WTC11 (cell line): ENCODE measurements at regions not wholly inside any gene's neighbourhood (a gene's known extent, or its start where the extent isn't known, plus 50 kb on each side); places are given as distances from the start of the nearest gene placed in this dataset.

Experiments used
- CTCF ChIP-seq: fragments of 200-600 bp; IDR thresholded peaks from 2 replicates; pipeline ENCODE4 v1.8.0; 2022; ENCODE audit warnings: antibody characterized with exemption
- E2F5 ChIP-seq: sonication (generic); formaldehyde crosslinking; IDR thresholded peaks from 2 replicates; pipeline ENCODE4 v1.8.1; 2022; ENCODE audit warnings: mild to moderate bottlenecking, moderate library complexity, missing genetic modification reagents
- GABPB1 ChIP-seq: sonication (generic); formaldehyde crosslinking; IDR thresholded peaks from 2 replicates; pipeline ENCODE4 v1.8.1; 2023; ENCODE audit warnings: mild to moderate bottlenecking, missing genetic modification reagents
- NFATC4 ChIP-seq: fragments of 250-450 bp; sonication (Bioruptor Pico); IDR thresholded peaks from 2 replicates; pipeline ENCODE4 v1.9.0; 2021; ENCODE audit warnings: mild to moderate bottlenecking
- TEAD4 ChIP-seq: sonication (generic); formaldehyde crosslinking; IDR thresholded peaks from 2 replicates; pipeline ENCODE4 v1.8.0; 2022; ENCODE audit warnings: mild to moderate bottlenecking, missing genetic modification reagents
- TF ChIP-seq, protein P1 (sequence below): sonication (generic); formaldehyde crosslinking; IDR thresholded peaks from 2 replicates; pipeline ENCODE4 v1.8.1; 2022; ENCODE audit warnings: low read depth, missing genetic modification reagents, borderline replicate concordance
- TF ChIP-seq, protein P2 (sequence below): sonication (generic); formaldehyde crosslinking; IDR thresholded peaks from 2 replicates; pipeline ENCODE4 v1.8.1; 2023; ENCODE audit warnings: mild to moderate bottlenecking, missing genetic modification reagents, moderate library complexity

DNA sequence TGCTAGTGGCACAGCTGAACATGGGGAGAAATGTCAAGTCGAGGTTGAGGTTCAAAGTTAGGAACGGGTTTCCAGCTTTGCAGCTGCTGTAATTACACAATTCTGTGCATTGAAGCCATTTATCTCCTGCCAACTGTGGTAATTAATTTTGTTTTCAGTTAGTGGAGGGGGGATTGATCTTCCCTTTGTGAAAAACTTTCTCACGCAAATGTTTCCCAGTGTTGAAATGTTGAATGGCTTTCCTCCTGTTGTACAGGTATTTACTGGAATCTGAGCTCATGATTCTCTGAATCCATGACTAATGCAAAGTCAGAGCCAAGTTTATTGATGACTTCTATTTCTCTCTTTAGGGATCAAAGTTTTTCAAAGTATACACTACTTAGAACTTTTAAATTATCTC lies 198.4 kb upstream of the SLC35B3 start:
- TF ChIP-seq TEAD4 (CRISPR knock-in tag) = no peak
- no peak for TF ChIP-seq CTCF
- no peak for TF ChIP-seq E2F5 (CRISPR knock-in tag)
- TF ChIP-seq NFATC4 (CRISPR knock-in tag) = no peak
- TF ChIP-seq, protein P1, sequence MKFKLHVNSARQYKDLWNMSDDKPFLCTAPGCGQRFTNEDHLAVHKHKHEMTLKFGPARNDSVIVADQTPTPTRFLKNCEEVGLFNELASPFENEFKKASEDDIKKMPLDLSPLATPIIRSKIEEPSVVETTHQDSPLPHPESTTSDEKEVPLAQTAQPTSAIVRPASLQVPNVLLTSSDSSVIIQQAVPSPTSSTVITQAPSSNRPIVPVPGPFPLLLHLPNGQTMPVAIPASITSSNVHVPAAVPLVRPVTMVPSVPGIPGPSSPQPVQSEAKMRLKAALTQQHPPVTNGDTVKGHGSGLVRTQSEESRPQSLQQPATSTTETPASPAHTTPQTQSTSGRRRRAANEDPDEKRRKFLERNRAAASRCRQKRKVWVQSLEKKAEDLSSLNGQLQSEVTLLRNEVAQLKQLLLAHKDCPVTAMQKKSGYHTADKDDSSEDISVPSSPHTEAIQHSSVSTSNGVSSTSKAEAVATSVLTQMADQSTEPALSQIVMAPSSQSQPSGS (CRISPR knock-in tag) = no peak
- TF ChIP-seq GABPB1 (CRISPR knock-in tag) = no peak
- TF ChIP-seq, protein P2, sequence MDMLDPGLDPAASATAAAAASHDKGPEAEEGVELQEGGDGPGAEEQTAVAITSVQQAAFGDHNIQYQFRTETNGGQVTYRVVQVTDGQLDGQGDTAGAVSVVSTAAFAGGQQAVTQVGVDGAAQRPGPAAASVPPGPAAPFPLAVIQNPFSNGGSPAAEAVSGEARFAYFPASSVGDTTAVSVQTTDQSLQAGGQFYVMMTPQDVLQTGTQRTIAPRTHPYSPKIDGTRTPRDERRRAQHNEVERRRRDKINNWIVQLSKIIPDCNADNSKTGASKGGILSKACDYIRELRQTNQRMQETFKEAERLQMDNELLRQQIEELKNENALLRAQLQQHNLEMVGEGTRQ = no peak
